NB4 (cell line): ENCODE measurements at regions not wholly inside any gene's neighbourhood (a gene's known extent, or its start where the extent isn't known, plus 50 kb on each side); places are given as distances from the start of the nearest gene placed in this dataset.

Experiments
- CTCF ChIP-seq: IDR thresholded peaks from one replicate; pipeline ENCODE4 v1.5.1; 2012; ENCODE audit warnings: low read depth, low read length
- POLR2A ChIP-seq: IDR thresholded peaks from 2 replicates; pipeline ENCODE4 v1.6.1; 2011; ENCODE audit warnings: mild to moderate bottlenecking; ENCODE audit not compliant: insufficient read length; ENCODE audit errors: extremely low read depth

- TF ChIP-seq CTCF (no peak), POLR2A (no peak)
Measured at GRCh38 chr10:2048337-2048973, 311.1 kb upstream of the ADARB2 start.
